ENCODE measurements at regions not wholly inside any gene's neighbourhood (a gene's known extent, or its start where the extent isn't known, plus 50 kb on each side); places are given as distances from the start of the nearest gene placed in this dataset.

GRCh38 chr1:81470275-81470674, 330.5 kb upstream of the ADGRL2 start:
- DNase-seq, result peak; percentile 4 to 22

- no peak for DNase-seq
Observed at GRCh38 chr1:81467383-81467782, 333.4 kb upstream of the ADGRL2 start.

- no peak for DNase-seq
Observed at GRCh38 chr1:81466961-81467360, 333.8 kb upstream of the ADGRL2 start.

- no peak for DNase-seq
Observed at GRCh38 chr1:81463936-81464837, 336.5 kb upstream of the ADGRL2 start.

- DNase-seq, result no peak
Observed at GRCh38 chr1:81459043-81459442, 341.7 kb upstream of the ADGRL2 start.

GRCh38 chr1:81458186-81458585, 342.5 kb upstream of the ADGRL2 start:
- no peak for DNase-seq

- DNase-seq, result no peak
Observed at GRCh38 chr1:81455481-81455880, 345.3 kb upstream of the ADGRL2 start.

- no peak for DNase-seq
Observed at GRCh38 chr1:81453971-81454370, 346.8 kb upstream of the ADGRL2 start.

GRCh38 chr1:81453367-81453703, 347.4 kb upstream of the ADGRL2 start:
- no peak for DNase-seq

GRCh38 chr1:81452693-81453366, 347.9 kb upstream of the ADGRL2 start:
- DNase-seq, result no peak

GRCh38 chr1:81449786-81450185, 350.9 kb upstream of the ADGRL2 start:
- no peak for DNase-seq

GRCh38 chr1:81446000-81446669, 354.6 kb upstream of the ADGRL2 start:
- DNase-seq, result no peak

- DNase-seq, result no peak
Observed at GRCh38 chr1:81443288-81443687, 357.4 kb upstream of the ADGRL2 start.

GRCh38 chr1:81439046-81439823, 361.5 kb upstream of the ADGRL2 start:
- DNase-seq, result no peak

- no peak for DNase-seq
Observed at GRCh38 chr1:81437649-81438048, 363.1 kb upstream of the ADGRL2 start.

GRCh38 chr1:81437213-81437612, 363.5 kb upstream of the ADGRL2 start:
- no peak for DNase-seq

- peak; percentile 74 to 83 for DNase-seq
Observed at GRCh38 chr1:81435175-81435574, 365.6 kb upstream of the ADGRL2 start.

- DNase-seq, result no peak
Observed at GRCh38 chr1:81433676-81434075, 367.1 kb upstream of the ADGRL2 start.

- DNase-seq, result no peak
Observed at GRCh38 chr1:81432654-81433109, 368.1 kb upstream of the ADGRL2 start.

GRCh38 chr1:81432059-81432458, 368.7 kb upstream of the ADGRL2 start:
- no peak for DNase-seq

- no peak for DNase-seq
Observed at GRCh38 chr1:81431624-81432000, 369.1 kb upstream of the ADGRL2 start.

GRCh38 chr1:81430955-81431623, 369.6 kb upstream of the ADGRL2 start:
- DNase-seq, result no peak
